GM12878 (cell line): ENCODE measurements at regions not wholly inside any gene's neighbourhood (a gene's known extent, or its start where the extent isn't known, plus 50 kb on each side); places are given as distances from the start of the nearest gene placed in this dataset.

Experiments used
- ATAC-seq: fragments of 200-7000 bp; cut with Tn5 transposase; 3 replicates; pipeline ENCODE4 v1.9.1; 2020; ENCODE audit warnings: mild to moderate bottlenecking, moderate library complexity
- BruUV-seq: library from RNA; stranded (reverse); fragments of 400-500 nt; replicated peaks from 2 replicates; lab custom pipeline; 2021; lab: Mats Ljungman, UMichigan
- CTCF ChIA-PET: fragments of 300-600 bp; sonication (Branson Sonifier 250); formaldehyde crosslinking; extraction: SDS; loops from one replicate; lab custom pipeline; 2021; ENCODE audit warnings: inconsistent platforms; lab: Yijun Ruan, JAX
- POLR2A ChIA-PET: fragments of 350-600 bp; formaldehyde crosslinking; extraction: SDS; loops from one replicate; lab custom pipeline; 2021; ENCODE audit warnings: inconsistent platforms; lab: Charles Lee
- RAD21 ChIA-PET: fragments of 300-600 bp; sonication (Branson Sonifier 250); formaldehyde crosslinking; loops from one replicate; lab custom pipeline; 2023; ENCODE audit warnings: antibody characterized with exemption; ENCODE audit not compliant: unreplicated experiment; lab: Charles Lee
- SMC1A ChIA-PET: fragments of 300-600 bp; sonication (Branson Sonifier 250); formaldehyde crosslinking; loops from one replicate; lab custom pipeline; 2023; ENCODE audit not compliant: unreplicated experiment, uncharacterized antibody; lab: Charles Lee
- DNase-seq: peaks from one replicate; pipeline ENCODE4 v3.0.0-alpha.2; 2011; ENCODE audit warnings: low read depth, low spot score
- FAIRE-seq: peaks from 3 replicates; lab custom pipeline; 2011; peaks lifted over from hg19 to GRCh38; lab: Jason Lieb, UNC
- H2AFZ ChIP-seq: 2 replicates; pipeline ENCODE4 v1.6.0; 2011; ENCODE audit warnings: low read depth, low read length, control low read depth; ENCODE audit not compliant: control insufficient read depth
- H3K27ac ChIP-seq: 2 replicates; pipeline ENCODE4 v1.5.1; 2011; ENCODE audit warnings: control low read depth; ENCODE audit not compliant: control insufficient read depth, insufficient read depth
- H3K27me3 ChIP-seq, 2 experiments: replicated peaks in 1 of 2; 2 replicates each; pipeline versions ENCODE4 v1.6.0 to v1.6.1; 2011; ENCODE audit warnings: low read length in 1 of 2; ENCODE audit not compliant: control insufficient read depth in 2 of 2, insufficient read depth in 2 of 2
- H3K36me3 ChIP-seq, 2 experiments: 2 replicates each; pipeline ENCODE4 v1.5.1; 2011; ENCODE audit warnings: low read length in 1 of 2; ENCODE audit not compliant: control insufficient read depth in 2 of 2, insufficient read depth in 2 of 2
- H3K4me1 ChIP-seq: 2 replicates; pipeline ENCODE4 v1.6.1; 2011; ENCODE audit warnings: mild to moderate bottlenecking, low read length, moderate library complexity, mixed read lengths; ENCODE audit not compliant: control insufficient read depth, insufficient read depth
- H3K4me2 ChIP-seq: 2 replicates; pipeline ENCODE4 v1.6.0; 2011; ENCODE audit warnings: control low read depth; ENCODE audit not compliant: control insufficient read depth, insufficient read depth
- H3K4me3 ChIP-seq: fragments of 200-600 bp; sonication (generic); 2 replicates; pipeline ENCODE4 v1.5.1; 2016
- H3K79me2 ChIP-seq: 2 replicates; pipeline ENCODE4 v1.6.0; 2011; ENCODE audit warnings: low read length; ENCODE audit not compliant: control insufficient read depth, insufficient read depth
- H3K9ac ChIP-seq: 2 replicates; pipeline ENCODE4 v1.8.0; 2011; ENCODE audit warnings: low read length, control low read depth, mixed read lengths; ENCODE audit not compliant: control insufficient read depth, insufficient read depth
- H3K9me3 ChIP-seq: replicated peaks from 3 replicates; pipeline ENCODE4 v1.5.1; 2011; ENCODE audit warnings: mild to moderate bottlenecking, low read length; ENCODE audit not compliant: control insufficient read depth, insufficient read depth
- H4K20me1 ChIP-seq: 2 replicates; pipeline ENCODE4 v1.6.0; 2011; ENCODE audit not compliant: control insufficient read depth, insufficient read depth
- FOXM1 ChIP-seq: IDR thresholded peaks from 2 replicates; pipeline ENCODE4 v1.6.1; 2012; ENCODE audit warnings: low read depth, mild to moderate bottlenecking, inconsistent platforms, low read length, moderate library complexity
- HCFC1 ChIP-seq: fragments of 150-350 bp; IDR thresholded peaks from 2 replicates; pipeline ENCODE4 v1.6.1; 2014; ENCODE audit warnings: low read length
- HDAC2 ChIP-seq: fragments of 200-600 bp; sonication (generic); IDR thresholded peaks from 2 replicates; pipeline ENCODE4 v1.6.1; 2017
- RAD21 ChIP-seq: IDR thresholded peaks from 2 replicates; pipeline ENCODE4 v1.6.1; 2011; ENCODE audit warnings: mild to moderate bottlenecking, low read depth, low read length, moderate library complexity; ENCODE audit not compliant: insufficient read depth
- TAF1 ChIP-seq: IDR thresholded peaks from 2 replicates; pipeline ENCODE4 v1.6.1; 2011; ENCODE audit warnings: mild to moderate bottlenecking, low read depth, low read length, borderline replicate concordance
- TBL1XR1 ChIP-seq: IDR thresholded peaks from 2 replicates; pipeline ENCODE4 v1.6.1; 2012; ENCODE audit warnings: low read depth, low read length, improper control_type of control experiment
- ZNF207 ChIP-seq: fragments of 450-650 bp; IDR thresholded peaks from 2 replicates; pipeline ENCODE4 v1.6.1; 2014; ENCODE audit warnings: antibody characterized with exemption, mild to moderate bottlenecking, borderline replicate concordance
- ZNF274 ChIP-seq: IDR thresholded peaks from one replicate; pipeline ENCODE4 v1.8.0; 2011; ENCODE audit not compliant: insufficient read length, insufficient read depth
- ZNF384 ChIP-seq: IDR thresholded peaks from 2 replicates; pipeline ENCODE4 v1.6.1; 2012; ENCODE audit warnings: low read depth, mild to moderate bottlenecking, low read length, improper control_type of control experiment, borderline replicate concordance
- WGBS: methylation state at CpG from one replicate; pipeline ENCODE4 v1.1.6; 2016; ENCODE audit warnings: low lambda C conversion rate; ENCODE audit not compliant: insufficient replicate concordance, insufficient coverage; ENCODE audit errors: missing lambda C conversion rate; 5-methylcytosine and 5-hydroxymethylcytosine counted together
- in situ Hi-C: fragments of 300-500 bp; cut with MboI; formaldehyde crosslinking; loops from 9 replicates; pipeline ENCODE4 v1.14.3; 2018; ENCODE audit warnings: mixed read lengths
- intact Hi-C: fragments of 100-400 bp; cut with micrococcal nuclease; formaldehyde crosslinking; loops from one replicate; pipeline ENCODE4 v1.14.2; 2022; ENCODE audit not compliant: unreplicated experiment
- TF ChIP-seq, protein P1 (sequence below): IDR thresholded peaks from 2 replicates; pipeline ENCODE4 v1.6.1; 2011; ENCODE audit warnings: borderline replicate concordance, low read depth, mild to moderate bottlenecking, moderate library complexity, mixed read lengths, low read length; ENCODE audit not compliant: insufficient read depth; ENCODE audit errors: extremely low read length
- TF ChIP-seq, protein P2 (sequence below): fragments of 450-650 bp; IDR thresholded peaks from 2 replicates; pipeline ENCODE4 v1.6.1; 2017; ENCODE audit warnings: mild to moderate bottlenecking
- TF ChIP-seq, protein P3 (sequence below): IDR thresholded peaks from 2 replicates; pipeline ENCODE4 v1.6.1; 2012; ENCODE audit warnings: low read depth, low read length, improper control_type of control experiment

DNA sequence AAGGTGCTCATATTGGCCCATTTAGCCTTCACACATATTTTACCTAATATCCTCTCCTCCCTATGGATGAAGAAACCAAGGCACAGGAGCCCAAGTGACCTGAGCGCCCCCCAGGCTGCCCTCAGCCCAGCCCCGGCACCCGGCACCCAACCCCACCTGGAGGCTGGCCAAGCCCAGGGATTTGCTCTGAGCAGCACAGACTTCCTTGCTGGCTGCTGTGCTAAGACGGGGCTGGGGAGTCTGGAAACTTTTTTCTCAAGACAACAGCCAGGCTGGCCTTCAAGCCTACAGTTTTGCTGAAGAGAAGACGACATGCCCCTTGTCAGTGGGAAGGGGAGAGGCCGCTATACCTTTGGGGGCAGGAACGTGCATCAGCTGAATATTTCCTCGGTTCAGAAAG, 52.7 kb upstream of the LAMA1 start:
- RAD21 ChIA-PET = no interaction called here
- intact Hi-C loops (no loop called here), in situ Hi-C loops (no loop called here)
- Histone ChIP-seq H2AFZ (no peak overlapping the region), H3K4me2 (no peak overlapping the region), H3K9ac (no peak overlapping the region), H3K4me3 (no peak overlapping the region), H3K27ac (no peak overlapping the region), H3K4me1 (no peaks in the 10 kb centered on the region), H4K20me1 (no peaks in the 10 kb centered on the region), H3K27me3 (no peaks in the 10 kb centered on the region), H3K36me3 (no peaks in the 10 kb centered on the region), H3K9me3 (no peaks in the 10 kb centered on the region), H3K79me2 (no peaks in the 10 kb centered on the region)
- CTCF ChIA-PET = no interaction called here
- POLR2A ChIA-PET = no interaction called here
- SMC1A ChIA-PET = no interaction called here
- BruUV-seq = no TSS peak
- WGBS = 41% methylated on average over 8 of the region's 8 CpGs
- DNase-seq (no peak), FAIRE-seq (no peak), ATAC-seq (no peak)
- TF ChIP-seq ZNF207 (no peak), HCFC1 (no peak), TBL1XR1 (no peak), HDAC2 (no peak), ZNF274 (no peak), RAD21 (no peak), FOXM1 (no peak), ZNF384 (no peak), TAF1 (no peak)
- TF ChIP-seq, protein P1, sequence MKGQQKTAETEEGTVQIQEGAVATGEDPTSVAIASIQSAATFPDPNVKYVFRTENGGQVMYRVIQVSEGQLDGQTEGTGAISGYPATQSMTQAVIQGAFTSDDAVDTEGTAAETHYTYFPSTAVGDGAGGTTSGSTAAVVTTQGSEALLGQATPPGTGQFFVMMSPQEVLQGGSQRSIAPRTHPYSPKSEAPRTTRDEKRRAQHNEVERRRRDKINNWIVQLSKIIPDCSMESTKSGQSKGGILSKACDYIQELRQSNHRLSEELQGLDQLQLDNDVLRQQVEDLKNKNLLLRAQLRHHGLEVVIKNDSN = no peak
- TF ChIP-seq, protein P2, sequence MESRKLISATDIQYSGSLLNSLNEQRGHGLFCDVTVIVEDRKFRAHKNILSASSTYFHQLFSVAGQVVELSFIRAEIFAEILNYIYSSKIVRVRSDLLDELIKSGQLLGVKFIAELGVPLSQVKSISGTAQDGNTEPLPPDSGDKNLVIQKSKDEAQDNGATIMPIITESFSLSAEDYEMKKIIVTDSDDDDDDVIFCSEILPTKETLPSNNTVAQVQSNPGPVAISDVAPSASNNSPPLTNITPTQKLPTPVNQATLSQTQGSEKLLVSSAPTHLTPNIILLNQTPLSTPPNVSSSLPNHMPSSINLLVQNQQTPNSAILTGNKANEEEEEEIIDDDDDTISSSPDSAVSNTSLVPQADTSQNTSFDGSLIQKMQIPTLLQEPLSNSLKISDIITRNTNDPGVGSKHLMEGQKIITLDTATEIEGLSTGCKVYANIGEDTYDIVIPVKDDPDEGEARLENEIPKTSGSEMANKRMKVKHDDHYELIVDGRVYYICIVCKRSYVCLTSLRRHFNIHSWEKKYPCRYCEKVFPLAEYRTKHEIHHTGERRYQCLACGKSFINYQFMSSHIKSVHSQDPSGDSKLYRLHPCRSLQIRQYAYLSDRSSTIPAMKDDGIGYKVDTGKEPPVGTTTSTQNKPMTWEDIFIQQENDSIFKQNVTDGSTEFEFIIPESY = no peak
- TF ChIP-seq, protein P3, sequence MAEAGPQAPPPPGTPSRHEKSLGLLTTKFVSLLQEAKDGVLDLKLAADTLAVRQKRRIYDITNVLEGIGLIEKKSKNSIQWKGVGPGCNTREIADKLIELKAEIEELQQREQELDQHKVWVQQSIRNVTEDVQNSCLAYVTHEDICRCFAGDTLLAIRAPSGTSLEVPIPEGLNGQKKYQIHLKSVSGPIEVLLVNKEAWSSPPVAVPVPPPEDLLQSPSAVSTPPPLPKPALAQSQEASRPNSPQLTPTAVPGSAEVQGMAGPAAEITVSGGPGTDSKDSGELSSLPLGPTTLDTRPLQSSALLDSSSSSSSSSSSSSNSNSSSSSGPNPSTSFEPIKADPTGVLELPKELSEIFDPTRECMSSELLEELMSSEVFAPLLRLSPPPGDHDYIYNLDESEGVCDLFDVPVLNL = no peak
